ENCODE measurements at regions not wholly inside any gene's neighbourhood (a gene's known extent, or its start where the extent isn't known, plus 50 kb on each side); places are given as distances from the start of the nearest gene placed in this dataset.
"Not testable (repeated sequence)": the region's sequence is repeated elsewhere in the genome, so short reads cannot be mapped to it uniquely, and the experiment has no call there.

GRCh38 chr9:24936117-24936516, 390.4 kb upstream of the IZUMO3 start:
- Histone ChIP-seq H3K36me3 (ENCODE audit: control insufficient read depth, low read depth, low read length) (no peaks in the 10 kb centered on the region), H3K4me3 (ENCODE audit: low read length) (no peak overlapping the region), H3K27me3 (ENCODE audit: control insufficient read depth, insufficient read depth, low read length) (no peaks in the 10 kb centered on the region), H3K4me1 (ENCODE audit: control insufficient read depth, low read depth, low read length) (peaks cover 8% of the 10 kb centered on the region), H3K9me3 (ENCODE audit: control insufficient read depth, low read depth, low read length) (no peaks in the 10 kb centered on the region), H3K9ac (ENCODE audit: low read length) (no peak overlapping the region), H3K27ac (ENCODE audit: low read length) (no peak overlapping the region)

- Histone ChIP-seq H3K9ac (ENCODE audit: low read length) (no peak overlapping the region), H3K36me3 (ENCODE audit: control insufficient read depth, low read depth, low read length) (no peaks in the 10 kb centered on the region), H3K4me3 (ENCODE audit: low read length) (no peak overlapping the region), H3K4me1 (ENCODE audit: control insufficient read depth, low read depth, low read length) (no peaks in the 10 kb centered on the region), H3K9me3 (ENCODE audit: control insufficient read depth, low read depth, low read length) (no peaks in the 10 kb centered on the region), H3K27ac (ENCODE audit: low read length) (no peak overlapping the region), H3K27me3 (ENCODE audit: control insufficient read depth, insufficient read depth, low read length) (no peaks in the 10 kb centered on the region)
Measured at GRCh38 chr9:24932785-24933184, 387.1 kb upstream of the IZUMO3 start.

GRCh38 chr9:24931894-24932293, 386.2 kb upstream of the IZUMO3 start:
- Histone ChIP-seq H3K4me1 (ENCODE audit: control insufficient read depth, low read depth, low read length) (no peaks in the 10 kb centered on the region), H3K9me3 (ENCODE audit: control insufficient read depth, low read depth, low read length) (no peaks in the 10 kb centered on the region), H3K27me3 (ENCODE audit: control insufficient read depth, insufficient read depth, low read length) (no peaks in the 10 kb centered on the region), H3K36me3 (ENCODE audit: control insufficient read depth, low read depth, low read length) (no peaks in the 10 kb centered on the region), H3K27ac (ENCODE audit: low read length) (no peak overlapping the region), H3K4me3 (ENCODE audit: low read length) (no peak overlapping the region), H3K9ac (ENCODE audit: low read length) (no peak overlapping the region)

GRCh38 chr9:24912767-24913166, 367.1 kb upstream of the IZUMO3 start:
- Histone ChIP-seq H3K36me3 (ENCODE audit: control insufficient read depth, low read depth, low read length) (no peaks in the 10 kb centered on the region), H3K9me3 (ENCODE audit: control insufficient read depth, low read depth, low read length) (no peaks in the 10 kb centered on the region), H3K9ac (ENCODE audit: low read length) (no peak overlapping the region), H3K4me1 (ENCODE audit: control insufficient read depth, low read depth, low read length) (peaks cover 4% of the 10 kb centered on the region), H3K4me3 (ENCODE audit: low read length) (no peak overlapping the region), H3K27me3 (ENCODE audit: control insufficient read depth, insufficient read depth, low read length) (no peaks in the 10 kb centered on the region), H3K27ac (ENCODE audit: low read length) (no peak overlapping the region)

- Histone ChIP-seq H3K9ac (ENCODE audit: low read length) (no peak overlapping the region), H3K4me1 (ENCODE audit: control insufficient read depth, low read depth, low read length) (no peaks in the 10 kb centered on the region), H3K4me3 (ENCODE audit: low read length) (no peak overlapping the region), H3K27ac (ENCODE audit: low read length) (no peak overlapping the region), H3K9me3 (ENCODE audit: control insufficient read depth, low read depth, low read length) (no peaks in the 10 kb centered on the region), H3K36me3 (ENCODE audit: control insufficient read depth, low read depth, low read length) (no peaks in the 10 kb centered on the region), H3K27me3 (ENCODE audit: control insufficient read depth, insufficient read depth, low read length) (no peaks in the 10 kb centered on the region)
Measured at GRCh38 chr9:24901319-24901718, 355.6 kb upstream of the IZUMO3 start.

- no peaks in the 10 kb centered on the region for H3K9me3 ChIP-seq (ENCODE audit: control insufficient read depth, low read depth, low read length)
- no peaks in the 10 kb centered on the region for H3K4me1 ChIP-seq (ENCODE audit: control insufficient read depth, low read depth, low read length)
- no peak overlapping the region for H3K27ac ChIP-seq (ENCODE audit: low read length)
- H3K9ac ChIP-seq (ENCODE audit: low read length) = no peak overlapping the region
- no peaks in the 10 kb centered on the region for H3K36me3 ChIP-seq (ENCODE audit: control insufficient read depth, low read depth, low read length)
- no peaks in the 10 kb centered on the region for H3K27me3 ChIP-seq (ENCODE audit: control insufficient read depth, insufficient read depth, low read length)
- no peak overlapping the region for H3K4me3 ChIP-seq (ENCODE audit: low read length)
Measured at GRCh38 chr9:24900179-24900578, 354.5 kb upstream of the IZUMO3 start.

GRCh38 chr9:24899463-24899862, 353.8 kb upstream of the IZUMO3 start:
- Histone ChIP-seq H3K4me1 (ENCODE audit: control insufficient read depth, low read depth, low read length) (no peaks in the 10 kb centered on the region), H3K36me3 (ENCODE audit: control insufficient read depth, low read depth, low read length) (no peaks in the 10 kb centered on the region), H3K27ac (ENCODE audit: low read length) (no peak overlapping the region), H3K9ac (ENCODE audit: low read length) (no peak overlapping the region), H3K4me3 (ENCODE audit: low read length) (no peak overlapping the region), H3K27me3 (ENCODE audit: control insufficient read depth, insufficient read depth, low read length) (no peaks in the 10 kb centered on the region), H3K9me3 (ENCODE audit: control insufficient read depth, low read depth, low read length) (no peaks in the 10 kb centered on the region)

- Histone ChIP-seq H3K9ac (ENCODE audit: low read length) (no peak overlapping the region), H3K9me3 (ENCODE audit: control insufficient read depth, low read depth, low read length) (no peaks in the 10 kb centered on the region), H3K36me3 (ENCODE audit: control insufficient read depth, low read depth, low read length) (no peaks in the 10 kb centered on the region), H3K4me1 (ENCODE audit: control insufficient read depth, low read depth, low read length) (no peaks in the 10 kb centered on the region), H3K27me3 (ENCODE audit: control insufficient read depth, insufficient read depth, low read length) (no peaks in the 10 kb centered on the region), H3K4me3 (ENCODE audit: low read length) (no peak overlapping the region), H3K27ac (ENCODE audit: low read length) (no peak overlapping the region)
Measured at GRCh38 chr9:24897826-24898225, 352.1 kb upstream of the IZUMO3 start.

- H3K36me3 ChIP-seq (ENCODE audit: control insufficient read depth, low read depth, low read length) = no peaks in the 10 kb centered on the region
- no peak overlapping the region for H3K4me3 ChIP-seq (ENCODE audit: low read length)
- no peaks in the 10 kb centered on the region for H3K27me3 ChIP-seq (ENCODE audit: control insufficient read depth, insufficient read depth, low read length)
- no peaks in the 10 kb centered on the region for H3K9me3 ChIP-seq (ENCODE audit: control insufficient read depth, low read depth, low read length)
- no peak overlapping the region for H3K9ac ChIP-seq (ENCODE audit: low read length)
- peaks cover 18% of the 10 kb centered on the region for H3K4me1 ChIP-seq (ENCODE audit: control insufficient read depth, low read depth, low read length)
- H3K27ac ChIP-seq (ENCODE audit: low read length) = no peak overlapping the region
Measured at GRCh38 chr9:24881361-24881760, 335.7 kb upstream of the IZUMO3 start.

GRCh38 chr9:24879591-24879990, 333.9 kb upstream of the IZUMO3 start:
- H3K9me3 ChIP-seq (ENCODE audit: control insufficient read depth, low read depth, low read length) = no peaks in the 10 kb centered on the region
- peaks cover 18% of the 10 kb centered on the region for H3K4me1 ChIP-seq (ENCODE audit: control insufficient read depth, low read depth, low read length)
- no peaks in the 10 kb centered on the region for H3K27me3 ChIP-seq (ENCODE audit: control insufficient read depth, insufficient read depth, low read length)
- no peak overlapping the region for H3K9ac ChIP-seq (ENCODE audit: low read length)
- no peak overlapping the region for H3K27ac ChIP-seq (ENCODE audit: low read length)
- H3K36me3 ChIP-seq (ENCODE audit: control insufficient read depth, low read depth, low read length) = no peaks in the 10 kb centered on the region
- H3K4me3 ChIP-seq (ENCODE audit: low read length) = no peak overlapping the region

GRCh38 chr9:24856601-24857000, 310.9 kb upstream of the IZUMO3 start:
- not testable (repeated sequence) for H3K36me3 ChIP-seq (ENCODE audit: control insufficient read depth, low read depth, low read length); H3K9me3 ChIP-seq (ENCODE audit: control insufficient read depth, low read depth, low read length); H3K4me1 ChIP-seq (ENCODE audit: control insufficient read depth, low read depth, low read length); H3K27ac ChIP-seq (ENCODE audit: low read length); H3K4me3 ChIP-seq (ENCODE audit: low read length); H3K9ac ChIP-seq (ENCODE audit: low read length)
- H3K27me3 ChIP-seq (ENCODE audit: control insufficient read depth, insufficient read depth, low read length) = peaks cover 28% of the 10 kb centered on the region

- no peak overlapping the region for H3K4me3 ChIP-seq (ENCODE audit: low read length)
- no peak overlapping the region for H3K27ac ChIP-seq (ENCODE audit: low read length)
- no peaks in the 10 kb centered on the region for H3K4me1 ChIP-seq (ENCODE audit: control insufficient read depth, low read depth, low read length)
- no peaks in the 10 kb centered on the region for H3K9me3 ChIP-seq (ENCODE audit: control insufficient read depth, low read depth, low read length)
- no peaks in the 10 kb centered on the region for H3K36me3 ChIP-seq (ENCODE audit: control insufficient read depth, low read depth, low read length)
- no peaks in the 10 kb centered on the region for H3K27me3 ChIP-seq (ENCODE audit: control insufficient read depth, insufficient read depth, low read length)
- H3K9ac ChIP-seq (ENCODE audit: low read length) = no peak overlapping the region
Measured at GRCh38 chr9:24846248-24846912, 300.7 kb upstream of the IZUMO3 start.

Measured in iPS-18a (cell line).